ENCODE measurements at regions not wholly inside any gene's neighbourhood (a gene's known extent, or its start where the extent isn't known, plus 50 kb on each side); places are given as distances from the start of the nearest gene placed in this dataset.
A peak's percentile ranks its signal among the peaks of the same experiment; 100 is the strongest.

DNA sequence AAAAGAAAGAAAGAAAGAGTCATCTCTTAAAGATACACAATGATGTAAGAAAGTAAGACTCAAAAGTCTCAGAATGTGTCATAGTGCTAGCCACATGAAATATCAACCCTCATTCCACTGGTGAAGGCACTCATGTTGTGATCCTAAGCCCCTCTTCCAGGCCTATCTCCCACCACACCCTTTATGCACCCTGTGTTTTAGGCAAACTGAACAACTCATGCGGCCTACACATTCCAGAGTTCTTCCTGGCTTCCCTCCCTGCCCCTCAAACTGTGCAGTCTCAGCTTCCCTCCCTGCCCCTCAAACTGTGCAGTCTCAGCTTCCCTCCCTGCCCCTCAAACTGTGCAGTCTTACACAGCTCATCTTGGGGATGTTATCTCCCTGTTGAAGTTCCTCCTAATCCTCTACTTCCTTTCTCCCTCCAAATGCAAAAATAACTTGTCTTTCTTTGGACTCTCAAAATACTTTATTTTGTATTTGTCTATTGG lies 69.0 kb upstream of the FNDC3B start:
- DNase-seq, result no peak
- Histone ChIP-seq H3K9me3 (no peaks in the 10 kb centered on the region), H3K27me3 (no peaks in the 10 kb centered on the region), H3K4me3 (no peak overlapping the region), H3K4me1 (no peaks in the 10 kb centered on the region), H3K27ac (no peak overlapping the region), H3K36me3 (no peaks in the 10 kb centered on the region)
- intact Hi-C loops (cut with DNase I; ENCODE audit: low total_unique reads), result no loop called here
- TF ChIP-seq, protein P1, sequence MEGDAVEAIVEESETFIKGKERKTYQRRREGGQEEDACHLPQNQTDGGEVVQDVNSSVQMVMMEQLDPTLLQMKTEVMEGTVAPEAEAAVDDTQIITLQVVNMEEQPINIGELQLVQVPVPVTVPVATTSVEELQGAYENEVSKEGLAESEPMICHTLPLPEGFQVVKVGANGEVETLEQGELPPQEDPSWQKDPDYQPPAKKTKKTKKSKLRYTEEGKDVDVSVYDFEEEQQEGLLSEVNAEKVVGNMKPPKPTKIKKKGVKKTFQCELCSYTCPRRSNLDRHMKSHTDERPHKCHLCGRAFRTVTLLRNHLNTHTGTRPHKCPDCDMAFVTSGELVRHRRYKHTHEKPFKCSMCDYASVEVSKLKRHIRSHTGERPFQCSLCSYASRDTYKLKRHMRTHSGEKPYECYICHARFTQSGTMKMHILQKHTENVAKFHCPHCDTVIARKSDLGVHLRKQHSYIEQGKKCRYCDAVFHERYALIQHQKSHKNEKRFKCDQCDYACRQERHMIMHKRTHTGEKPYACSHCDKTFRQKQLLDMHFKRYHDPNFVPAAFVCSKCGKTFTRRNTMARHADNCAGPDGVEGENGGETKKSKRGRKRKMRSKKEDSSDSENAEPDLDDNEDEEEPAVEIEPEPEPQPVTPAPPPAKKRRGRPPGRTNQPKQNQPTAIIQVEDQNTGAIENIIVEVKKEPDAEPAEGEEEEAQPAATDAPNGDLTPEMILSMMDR (IDR thresholded peaks at IDR 0.05), result no peak
- TF ChIP-seq POLR2A (IDR thresholded peaks at IDR 0.05), result no peak

DNA sequence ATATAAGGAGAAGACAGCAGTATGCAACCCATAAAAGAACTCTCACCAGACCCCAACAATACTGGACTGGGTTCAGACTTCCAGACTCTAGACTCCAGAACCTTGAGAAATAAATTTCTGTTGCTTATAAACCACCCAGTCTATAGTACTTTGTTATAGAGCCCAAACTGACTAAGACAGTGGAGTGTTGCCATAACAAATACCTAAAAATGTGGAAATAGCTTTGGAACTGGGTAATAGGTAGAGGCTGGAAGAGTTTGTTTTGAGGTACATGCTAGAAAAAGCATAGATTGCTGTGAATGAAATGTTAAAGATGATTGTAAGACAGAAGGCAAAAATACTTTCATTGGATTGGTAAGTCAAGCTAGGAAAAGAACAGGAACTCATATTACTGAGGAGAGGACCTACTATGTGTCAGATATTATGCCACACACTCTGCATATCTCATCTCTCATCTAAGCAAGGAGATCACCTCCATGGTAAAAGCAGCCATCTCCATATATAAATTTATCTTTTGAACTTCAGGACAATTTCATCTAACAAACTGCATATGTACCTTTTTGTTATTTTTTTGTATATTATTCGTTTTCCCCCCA lies 67.4 kb upstream of the FNDC3B start:
- Histone ChIP-seq H3K27ac (peak overlapping the region in 1 of 2 donors; percentile 26), H3K27me3 (no peaks in the 10 kb centered on the region), H3K36me3 (no peaks in the 10 kb centered on the region), H3K4me1 (no peaks in the 10 kb centered on the region), H3K9me3 (no peaks in the 10 kb centered on the region), H3K4me3 (no peak overlapping the region)
- no peak for DNase-seq
- TF ChIP-seq, protein P1 (IDR thresholded peaks at IDR 0.05), result no peak
- no peak for TF ChIP-seq POLR2A (IDR thresholded peaks at IDR 0.05)
- intact Hi-C loops (cut with DNase I; ENCODE audit: low total_unique reads), result no loop called here

DNA sequence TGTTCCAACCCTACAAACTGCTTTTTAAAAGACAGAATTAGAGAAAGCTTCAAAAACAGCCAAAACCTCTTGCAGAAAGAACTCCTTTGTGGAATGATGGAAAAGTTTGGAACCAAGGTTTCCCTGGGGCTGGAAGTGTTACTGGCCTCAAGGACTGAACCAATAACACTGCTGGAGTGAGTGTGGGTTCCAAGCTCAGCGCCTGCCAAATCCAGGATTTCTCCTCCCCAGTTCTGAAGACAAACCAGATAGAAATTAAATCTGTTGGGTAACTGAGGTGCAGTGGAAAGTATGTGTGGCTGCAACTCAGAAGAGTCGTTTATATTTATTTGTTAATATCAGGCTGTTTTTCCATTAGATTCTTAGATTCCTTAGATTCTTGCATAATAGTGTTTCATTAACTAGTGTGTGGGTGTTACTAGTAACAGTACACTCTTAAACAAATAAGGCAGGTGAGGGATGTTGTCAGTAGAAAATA lies 66.5 kb upstream of the FNDC3B start:
- peak overlapping the region; percentile 16 to 26 for H3K27ac ChIP-seq
- H3K9me3 ChIP-seq, result no peaks in the 10 kb centered on the region
- no peaks in the 10 kb centered on the region for H3K27me3 ChIP-seq
- intact Hi-C loops (cut with DNase I; ENCODE audit: low total_unique reads), result no loop called here
- DNase-seq, result peak; percentile 69 to 77
- no peaks in the 10 kb centered on the region for H3K36me3 ChIP-seq
- TF ChIP-seq, protein P1 (IDR thresholded peaks at IDR 0.05), result no peak
- no peak for TF ChIP-seq POLR2A (IDR thresholded peaks at IDR 0.05)
- no peaks in the 10 kb centered on the region for H3K4me1 ChIP-seq
- no peak overlapping the region for H3K4me3 ChIP-seq

DNA sequence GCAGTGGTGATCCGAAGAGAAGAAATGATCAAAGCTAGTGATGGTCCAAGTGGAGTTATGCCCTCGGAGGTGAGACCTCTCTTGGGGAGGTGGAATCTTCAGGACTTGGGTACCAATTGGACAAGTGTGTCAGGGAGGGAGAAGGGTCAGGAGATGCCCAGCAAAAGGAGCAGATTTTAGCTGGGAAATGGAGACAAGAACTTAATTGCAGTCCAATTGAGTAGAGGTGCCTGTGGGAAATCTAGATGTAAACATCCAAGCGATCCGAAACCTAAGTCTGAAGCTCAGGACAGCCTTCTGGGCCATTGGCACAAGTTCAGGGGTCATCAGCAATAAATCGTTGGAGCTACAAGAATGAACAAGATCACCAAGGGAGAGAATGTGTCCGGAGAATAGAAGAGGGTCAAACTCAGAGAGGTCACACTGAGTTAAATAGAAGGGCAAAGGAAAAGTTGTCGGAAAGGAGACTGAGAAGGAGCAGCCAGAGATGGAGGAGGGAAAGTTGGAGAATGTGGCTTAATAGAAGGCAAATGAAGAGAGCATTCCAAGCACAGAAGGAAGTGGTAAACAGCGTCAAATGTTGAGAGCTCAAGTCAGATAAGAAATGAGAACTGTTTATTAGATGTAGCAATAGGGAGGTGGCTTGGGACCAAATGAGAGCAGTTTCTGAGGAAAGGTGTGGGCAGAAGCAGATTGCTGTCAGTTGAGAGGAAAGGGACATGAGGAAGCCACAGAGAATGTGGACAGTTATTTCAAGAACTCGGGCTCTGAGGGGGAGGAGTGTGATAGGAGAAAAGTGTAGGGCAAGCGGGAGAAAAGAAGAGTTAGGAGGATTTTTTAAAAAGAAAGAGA lies 64.2 kb upstream of the FNDC3B start:
- peak in 1 of 2 donors; percentile 28 for DNase-seq
- intact Hi-C loops (cut with DNase I; ENCODE audit: low total_unique reads), result no loop called here
- no peak for TF ChIP-seq POLR2A (IDR thresholded peaks at IDR 0.05)
- TF ChIP-seq, protein P1 (IDR thresholded peaks at IDR 0.05), result no peak
- no peaks in the 10 kb centered on the region for H3K4me1 ChIP-seq
- no peak overlapping the region for H3K4me3 ChIP-seq
- H3K36me3 ChIP-seq, result no peaks in the 10 kb centered on the region
- H3K27ac ChIP-seq, result peak overlapping the region; percentile 61 to 64
- no peaks in the 10 kb centered on the region for H3K27me3 ChIP-seq
- H3K9me3 ChIP-seq, result no peaks in the 10 kb centered on the region

DNA sequence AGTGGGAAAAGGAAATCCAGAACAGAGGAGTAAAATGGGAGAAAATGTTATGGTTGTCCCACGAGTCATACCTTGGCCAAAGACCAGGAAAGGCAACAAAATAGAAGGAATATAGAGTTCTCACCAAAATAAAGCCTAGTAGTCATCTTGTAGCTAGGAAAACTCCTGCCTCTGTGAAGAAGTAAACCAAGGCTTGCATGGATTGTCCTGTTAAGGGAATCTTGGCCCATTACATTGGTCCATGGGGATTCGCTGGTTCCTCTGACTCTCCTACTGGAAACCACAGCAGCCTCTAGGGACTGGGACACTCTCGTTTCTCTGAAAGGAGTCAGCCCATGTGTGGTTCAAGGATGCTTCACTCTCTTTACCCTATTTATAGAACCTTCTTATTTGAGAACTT lies 62.9 kb upstream of the FNDC3B start:
- Histone ChIP-seq H3K27ac (peak overlapping the region in 1 of 2 donors; percentile 64), H3K9me3 (no peaks in the 10 kb centered on the region), H3K27me3 (no peaks in the 10 kb centered on the region), H3K4me1 (peaks cover 0 to 4% of the 10 kb centered on the region in 2 donors), H3K36me3 (no peaks in the 10 kb centered on the region), H3K4me3 (no peak overlapping the region)
- TF ChIP-seq POLR2A (IDR thresholded peaks at IDR 0.05), result no peak
- DNase-seq, result no peak
- intact Hi-C loops (cut with DNase I; ENCODE audit: low total_unique reads), result no loop called here

Data from uterus (tissue), 3 donors.